ENCODE measurements at regions not wholly inside any gene's neighbourhood (a gene's known extent, or its start where the extent isn't known, plus 50 kb on each side); places are given as distances from the start of the nearest gene placed in this dataset.
"Not testable (repeated sequence)": the region's sequence is repeated elsewhere in the genome, so short reads cannot be mapped to it uniquely, and the experiment has no call there.

DNA sequence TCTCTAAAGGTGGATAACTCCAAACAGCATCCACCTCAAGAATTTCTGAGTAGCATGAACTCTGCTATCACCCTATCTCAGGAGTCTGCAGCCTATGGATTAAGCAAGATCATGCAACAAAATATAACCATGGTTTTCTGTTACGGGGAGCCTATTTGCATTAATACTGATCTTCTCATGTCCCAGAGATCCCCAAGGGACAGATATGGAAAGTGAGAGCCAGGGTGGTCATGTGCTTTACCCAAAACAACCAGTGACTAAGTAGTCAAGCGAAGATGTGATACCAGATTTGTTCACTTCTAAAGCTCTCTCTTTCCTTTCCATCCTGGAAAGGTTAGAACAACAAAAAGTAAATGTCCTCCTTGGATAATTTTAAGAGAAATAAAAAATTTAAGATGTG lies 125.1 kb downstream of the PRRX1 start:
- DNase-seq (ENCODE audit: low spot score), result no peak

GRCh38 chr1:170790175-170790574 lies 126.2 kb downstream of the PRRX1 start:
- no peak for DNase-seq (ENCODE audit: low spot score)

DNA sequence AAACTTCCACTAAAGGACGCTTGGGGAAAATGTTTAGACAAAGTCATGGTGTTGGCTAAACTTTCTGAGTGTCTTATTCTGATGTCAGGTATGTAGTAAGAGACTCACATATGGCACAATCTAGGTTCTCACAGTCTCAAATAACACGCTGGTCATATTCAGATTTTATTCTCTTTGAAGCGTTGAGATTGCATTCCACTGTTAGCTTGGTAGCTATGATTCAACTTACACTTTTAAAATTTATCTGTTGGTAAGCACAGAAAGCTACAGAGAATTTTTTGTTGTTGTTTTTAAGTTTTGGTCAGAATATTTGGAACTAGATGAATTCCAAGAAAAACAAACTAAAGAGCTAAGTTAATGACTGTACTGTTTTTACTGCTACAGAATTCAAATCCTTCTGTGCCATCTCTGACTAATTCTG lies 126.7 kb downstream of the PRRX1 start:
- DNase-seq (ENCODE audit: low spot score), result no peak

GRCh38 chr1:170791941-170792340 lies 128.0 kb downstream of the PRRX1 start:
- DNase-seq (ENCODE audit: low spot score), result no peak

GRCh38 chr1:170800265-170800664 lies 135.1 kb upstream of the MROH9 start:
- DNase-seq (ENCODE audit: low spot score), result no peak

DNA sequence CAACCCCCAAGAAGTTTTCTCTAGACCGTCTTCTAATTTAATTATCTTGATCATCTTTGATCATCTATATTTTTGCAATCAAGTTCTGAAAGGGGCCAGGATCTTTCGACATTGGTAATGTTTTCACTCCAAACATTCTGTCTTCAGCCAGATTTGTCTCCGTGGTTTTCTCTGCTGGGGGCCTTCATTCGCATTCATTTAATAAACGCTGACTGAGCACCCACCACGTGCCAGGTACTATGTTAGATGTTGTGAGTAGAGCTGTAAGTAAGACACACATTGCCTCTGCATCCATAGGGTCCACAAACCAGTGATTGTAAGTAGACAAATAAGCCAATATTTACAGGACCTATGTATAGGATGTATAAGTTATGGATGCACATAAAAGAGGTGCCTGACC lies 134.5 kb upstream of the MROH9 start:
- DNase-seq (ENCODE audit: low spot score), result no peak

- no peak for DNase-seq (ENCODE audit: low spot score)
These were observed 131.6 kb upstream of the MROH9 start for GRCh38 chr1:170803711-170804110.

DNA sequence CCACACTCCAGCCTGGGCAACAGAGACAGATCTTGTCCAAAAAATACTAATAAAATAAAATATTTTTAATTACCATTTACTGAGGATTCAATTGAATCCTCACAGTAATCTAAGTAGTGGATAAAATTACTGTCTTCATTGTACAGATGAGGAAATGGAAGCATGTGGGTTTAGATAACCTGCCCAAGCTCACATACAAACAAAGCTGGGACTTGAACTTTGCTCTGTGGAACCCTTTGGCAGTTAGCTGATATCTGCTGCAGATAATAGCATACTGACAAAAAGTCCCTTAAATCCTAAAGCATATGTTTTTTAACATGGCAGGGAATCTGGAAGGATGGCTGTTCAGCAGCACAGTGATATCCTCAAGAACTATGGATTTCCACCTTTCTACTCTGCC lies 130.9 kb upstream of the MROH9 start:
- DNase-seq (ENCODE audit: low spot score), result no peak

- no peak for DNase-seq (ENCODE audit: low spot score)
These were observed 130.5 kb upstream of the MROH9 start for GRCh38 chr1:170804879-170805278.

DNA sequence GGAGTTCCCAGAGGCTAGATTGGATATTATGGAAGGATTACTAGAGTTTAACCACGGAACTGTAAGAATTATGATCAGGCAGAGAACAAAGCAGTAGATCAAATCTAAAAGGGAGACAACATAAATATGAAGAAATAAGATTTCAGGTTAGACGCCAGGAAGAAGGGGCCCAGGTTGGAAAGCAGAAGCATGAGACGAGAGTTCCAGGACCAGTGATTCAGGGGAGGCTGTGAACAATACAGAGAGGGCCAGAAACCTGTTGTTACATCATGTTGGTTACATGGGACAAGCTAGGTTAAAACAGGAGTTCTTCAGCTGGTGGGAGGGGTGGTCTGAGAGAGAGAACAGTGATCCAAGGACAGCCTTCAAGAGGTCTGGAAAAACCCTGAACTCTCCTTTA lies 128.4 kb upstream of the MROH9 start:
- DNase-seq (ENCODE audit: low spot score), result no peak

DNA sequence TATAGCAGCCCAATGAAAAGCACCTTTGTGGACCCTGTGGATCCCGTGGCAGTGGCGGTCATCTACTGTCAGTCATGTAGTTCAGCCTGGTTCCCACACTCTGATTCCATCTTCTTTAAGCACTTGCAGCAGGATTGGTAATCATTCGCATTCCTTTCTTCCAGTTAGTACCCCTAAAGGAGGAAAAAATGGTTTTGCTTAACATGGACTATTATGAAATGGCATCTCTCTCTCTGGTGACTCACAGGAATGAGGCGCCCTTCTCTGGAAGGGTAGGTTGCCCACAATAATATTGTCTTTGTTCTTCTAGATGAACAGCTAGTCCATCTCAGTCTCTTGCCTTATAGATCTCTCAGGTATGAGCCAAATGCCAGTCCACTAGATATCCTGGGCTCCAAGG lies 127.9 kb upstream of the MROH9 start:
- DNase-seq (ENCODE audit: low spot score), result peak; percentile 97

GRCh38 chr1:170808216-170808885 lies 127.0 kb upstream of the MROH9 start:
- no peak for DNase-seq (ENCODE audit: low spot score)

GRCh38 chr1:170811013-170811412 lies 124.3 kb upstream of the MROH9 start:
- not testable (repeated sequence) for DNase-seq (ENCODE audit: low spot score)

DNA sequence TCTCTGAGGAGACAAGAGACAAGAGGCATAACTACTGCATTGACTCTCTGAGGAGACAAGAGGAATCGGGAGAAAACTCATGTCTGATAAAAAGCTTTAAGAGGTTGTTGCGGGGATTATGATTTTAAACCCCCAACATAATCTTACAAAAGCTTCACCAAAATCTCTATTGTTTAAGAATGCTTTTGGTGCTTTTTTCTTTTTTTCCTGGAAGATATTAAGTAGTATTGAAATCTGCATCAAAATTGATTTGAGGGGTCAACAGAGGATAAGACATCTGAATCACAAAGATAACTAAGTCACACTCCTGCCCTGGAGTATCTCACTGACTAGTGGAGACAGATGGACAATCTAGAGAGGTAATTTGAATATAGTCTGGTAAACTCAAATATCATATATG lies 115.6 kb upstream of the MROH9 start:
- no peak for DNase-seq (ENCODE audit: low spot score)

DNA sequence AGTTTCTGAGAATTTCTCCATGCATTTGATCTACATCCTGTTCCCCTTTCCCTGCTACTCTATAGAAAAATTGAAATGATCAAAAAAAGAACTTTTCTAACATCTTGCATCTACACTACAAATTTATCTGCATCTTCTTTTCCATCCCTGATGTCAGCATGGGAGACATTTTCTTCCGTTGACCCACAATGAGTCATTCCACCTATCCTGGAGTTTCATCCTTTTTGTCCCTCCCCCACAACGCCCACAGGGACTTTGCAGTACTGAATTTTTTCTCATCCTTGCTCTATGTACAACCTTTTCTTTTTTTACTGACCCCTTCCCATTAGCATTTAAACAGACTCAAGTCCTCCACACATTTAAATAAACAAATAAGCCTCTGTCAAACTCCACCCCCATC lies 112.2 kb upstream of the MROH9 start:
- peak; percentile 50 for DNase-seq (ENCODE audit: low spot score)

- no peak for DNase-seq (ENCODE audit: low spot score)
These were observed 104.1 kb upstream of the MROH9 start for GRCh38 chr1:170831276-170831675.

DNA sequence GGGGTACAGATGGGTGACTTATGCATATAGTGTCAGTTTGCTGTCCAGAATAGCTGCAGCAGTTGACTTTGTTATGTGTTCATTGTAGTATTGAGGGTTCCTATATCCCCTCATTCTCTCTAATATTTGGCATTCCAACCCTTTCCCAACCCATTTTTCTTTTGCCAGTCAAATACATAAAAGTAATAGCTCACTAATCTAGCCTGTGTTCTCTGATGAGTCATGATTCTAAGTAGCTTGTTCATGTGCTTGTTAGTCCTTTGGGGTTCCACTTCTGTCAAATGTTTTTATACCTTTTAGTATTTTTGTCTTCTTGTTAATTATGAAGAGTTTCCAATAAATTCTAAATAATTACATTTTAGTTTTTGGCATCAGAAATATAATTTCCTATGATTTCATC lies 99.2 kb upstream of the MROH9 start:
- peak; percentile 24 for DNase-seq (ENCODE audit: low spot score)

- DNase-seq (ENCODE audit: low spot score), result no peak
These were observed 95.0 kb upstream of the MROH9 start for GRCh38 chr1:170840371-170840770.

GRCh38 chr1:170853302-170853701 lies 82.0 kb upstream of the MROH9 start:
- DNase-seq (ENCODE audit: low spot score), result no peak

GRCh38 chr1:170853867-170854266 lies 81.5 kb upstream of the MROH9 start:
- DNase-seq (ENCODE audit: low spot score), result no peak

- DNase-seq (ENCODE audit: low spot score), result no peak
These were observed 80.7 kb upstream of the MROH9 start for GRCh38 chr1:170854677-170855076.

DNA sequence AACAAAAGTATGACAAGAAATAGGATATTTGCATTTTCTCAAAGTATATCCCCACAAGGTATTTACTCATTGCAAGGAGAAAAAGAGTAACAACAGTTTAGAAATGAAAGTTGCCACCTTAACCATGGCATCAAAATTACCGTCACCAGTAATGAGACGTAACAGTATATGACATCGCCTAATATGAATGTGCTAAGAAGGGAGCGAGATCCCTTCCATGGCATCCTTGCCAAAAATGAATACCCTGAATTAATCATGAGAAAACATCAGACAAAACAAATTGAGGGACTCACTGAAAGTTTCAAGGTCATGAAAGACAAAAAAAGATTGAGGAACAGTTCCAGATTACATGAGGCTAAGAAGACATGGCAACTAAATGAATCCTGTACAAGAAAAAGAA lies 78.9 kb upstream of the MROH9 start:
- DNase-seq (ENCODE audit: low spot score), result no peak

GRCh38 chr1:170857955-170858354 lies 77.4 kb upstream of the MROH9 start:
- DNase-seq (ENCODE audit: low spot score), result no peak

GRCh38 chr1:170863621-170864020 lies 71.7 kb upstream of the MROH9 start:
- DNase-seq (ENCODE audit: low spot score), result no peak

DNA sequence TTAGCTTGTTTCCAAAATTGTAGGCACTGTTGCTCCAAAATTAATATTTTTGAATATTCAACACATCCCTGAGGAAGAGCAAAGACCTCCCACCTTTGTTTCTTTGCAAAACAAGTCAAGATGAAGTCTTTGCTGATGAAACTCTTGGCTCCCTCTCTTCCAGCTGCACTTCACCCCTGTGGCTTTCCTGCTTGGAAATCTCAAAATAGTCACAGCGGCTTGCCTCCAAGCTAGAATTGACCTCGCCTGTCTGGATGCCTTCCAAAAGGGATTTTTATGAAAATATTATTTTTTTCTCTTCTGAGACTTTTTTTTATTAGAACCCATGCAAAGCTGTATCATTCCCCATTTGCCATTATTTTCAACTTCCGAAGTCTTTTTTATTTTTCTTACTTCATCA lies 71.1 kb upstream of the MROH9 start:
- no peak for DNase-seq (ENCODE audit: low spot score)
